H1 (cell line): ENCODE measurements at regions not wholly inside any gene's neighbourhood (a gene's known extent, or its start where the extent isn't known, plus 50 kb on each side); places are given as distances from the start of the nearest gene placed in this dataset.

Source experiments
- CBX8 ChIP-seq: fragments of 300-800, 300-1000 bp; sonication (generic); IDR thresholded peaks from 2 replicates; pipeline ENCODE4 v1.7.1; 2016; ENCODE audit warnings: low read depth, low read length, borderline replicate concordance
- RAD21 ChIP-seq, 2 experiments: IDR thresholded peaks in 1 of 2; conservative IDR thresholded peaks in 1 of 2; 2 replicates each; pipeline ENCODE4 v1.6.1; 2011; ENCODE audit warnings: low read depth in 2 of 2, low read length in 2 of 2, improper control_type of control experiment in 1 of 2, inconsistent platforms in 1 of 2, mild to moderate bottlenecking in 1 of 2, moderate library complexity in 1 of 2
- RFX5 ChIP-seq: IDR thresholded peaks from 2 replicates; pipeline ENCODE4 v1.6.1; 2011; ENCODE audit warnings: low read depth, low read length, improper control_type of control experiment, borderline replicate concordance
- SP2 ChIP-seq: IDR thresholded peaks from 2 replicates; pipeline ENCODE4 v1.6.1; 2012; ENCODE audit warnings: mild to moderate bottlenecking, low read length, inconsistent platforms
- TBP ChIP-seq: IDR thresholded peaks from 2 replicates; pipeline ENCODE4 v1.6.1; 2011; ENCODE audit warnings: low read depth, low read length, improper control_type of control experiment
- YY1 ChIP-seq: IDR thresholded peaks from 2 replicates; pipeline ENCODE4 v1.6.1; 2011; ENCODE audit warnings: low read depth, mild to moderate bottlenecking, low read length
- TF ChIP-seq, protein P1 (sequence below), 3 experiments: IDR thresholded peaks; 1 replicate in 2 of 3; 2 replicates in 1 of 3; pipeline versions ENCODE4 v1.5.1 to v1.6.1; 2011; ENCODE audit warnings: low read length in 3 of 3, mild to moderate bottlenecking in 3 of 3, inconsistent platforms in 2 of 3, low read depth in 1 of 3, moderate library complexity in 1 of 3; ENCODE audit not compliant: insufficient read depth in 1 of 3; ENCODE audit errors: control extremely low read depth in 1 of 3

DNA sequence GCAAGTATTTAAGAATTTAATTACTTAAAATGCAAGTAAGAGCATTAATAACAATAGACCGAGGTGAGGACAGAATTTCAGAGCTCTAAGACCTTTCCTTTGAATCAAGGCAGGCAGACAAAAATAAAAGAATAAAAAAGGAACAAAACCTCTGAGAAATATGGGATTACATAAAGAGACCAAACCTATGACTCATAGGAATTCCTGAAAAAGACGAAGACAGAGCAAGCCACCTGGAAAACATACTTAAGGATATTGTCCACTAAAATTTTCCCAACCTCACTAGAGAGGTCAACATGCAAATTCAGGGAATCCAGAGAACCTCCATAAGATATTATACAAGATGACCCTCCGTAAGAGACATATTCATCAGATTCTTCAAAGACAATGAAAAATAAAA, 325.1 kb downstream of the AEBP2 start:
- TF ChIP-seq CBX8 = no peak
- TF ChIP-seq, protein P1, sequence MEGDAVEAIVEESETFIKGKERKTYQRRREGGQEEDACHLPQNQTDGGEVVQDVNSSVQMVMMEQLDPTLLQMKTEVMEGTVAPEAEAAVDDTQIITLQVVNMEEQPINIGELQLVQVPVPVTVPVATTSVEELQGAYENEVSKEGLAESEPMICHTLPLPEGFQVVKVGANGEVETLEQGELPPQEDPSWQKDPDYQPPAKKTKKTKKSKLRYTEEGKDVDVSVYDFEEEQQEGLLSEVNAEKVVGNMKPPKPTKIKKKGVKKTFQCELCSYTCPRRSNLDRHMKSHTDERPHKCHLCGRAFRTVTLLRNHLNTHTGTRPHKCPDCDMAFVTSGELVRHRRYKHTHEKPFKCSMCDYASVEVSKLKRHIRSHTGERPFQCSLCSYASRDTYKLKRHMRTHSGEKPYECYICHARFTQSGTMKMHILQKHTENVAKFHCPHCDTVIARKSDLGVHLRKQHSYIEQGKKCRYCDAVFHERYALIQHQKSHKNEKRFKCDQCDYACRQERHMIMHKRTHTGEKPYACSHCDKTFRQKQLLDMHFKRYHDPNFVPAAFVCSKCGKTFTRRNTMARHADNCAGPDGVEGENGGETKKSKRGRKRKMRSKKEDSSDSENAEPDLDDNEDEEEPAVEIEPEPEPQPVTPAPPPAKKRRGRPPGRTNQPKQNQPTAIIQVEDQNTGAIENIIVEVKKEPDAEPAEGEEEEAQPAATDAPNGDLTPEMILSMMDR (IDR thresholded peaks at IDR 0.05; ENCODE audit: control extremely low read depth in 1 of 3, insufficient read depth in 1 of 3, low read depth in 1 of 3, low read length in 3 of 3) = no peak
- no peak for TF ChIP-seq RAD21 (IDR thresholded peaks at IDR 0.05 in 1 of 2, conservative IDR thresholded peaks at IDR 0.05 in 1 of 2; ENCODE audit: low read depth in 2 of 2, low read length in 2 of 2)
- TF ChIP-seq TBP = no peak
- no peak for TF ChIP-seq SP2
- no peak for TF ChIP-seq RFX5
- no peak for TF ChIP-seq YY1
